Activated gamma-delta T cell treated with Interleukin-2 at 50 U/mL for 16 hours (primary cell): ENCODE measurements at regions not wholly inside any gene's neighbourhood (a gene's known extent, or its start where the extent isn't known, plus 50 kb on each side); places are given as distances from the start of the nearest gene placed in this dataset.
"Not testable (repeated sequence)": the region's sequence is repeated elsewhere in the genome, so short reads cannot be mapped to it uniquely, and the experiment has no call there.

Experiments used
- DNase-seq: peaks from one replicate; pipeline ENCODE4 v3.0.0-alpha.2; 2020

GRCh38 chrX:1140236-1140681, 72.2 kb downstream of the CRLF2 start:
- no peak for DNase-seq

- no peak for DNase-seq
Observed at GRCh38 chrX:1139185-1139500, 73.3 kb downstream of the CRLF2 start.

- no peak for DNase-seq
Observed at GRCh38 chrX:1138476-1139184, 73.8 kb downstream of the CRLF2 start.

GRCh38 chrX:1137531-1137930, 74.9 kb downstream of the CRLF2 start:
- no peak for DNase-seq

- not testable (repeated sequence) for DNase-seq
Observed at GRCh38 chrX:1136582-1136981, 75.9 kb downstream of the CRLF2 start.

- no peak for DNase-seq
Observed at GRCh38 chrX:1134976-1135375, 77.5 kb downstream of the CRLF2 start.

GRCh38 chrX:1134156-1134555, 78.3 kb downstream of the CRLF2 start:
- DNase-seq, result no peak

- no peak for DNase-seq
Observed at GRCh38 chrX:1126738-1127137, 85.7 kb downstream of the CRLF2 start.

GRCh38 chrX:1124531-1124930, 87.9 kb downstream of the CRLF2 start:
- no peak for DNase-seq

- DNase-seq, result not testable (repeated sequence)
Observed at GRCh38 chrX:1122851-1123250, 89.6 kb downstream of the CRLF2 start.

- DNase-seq, result no peak
Observed at GRCh38 chrX:1119275-1119674, 93.2 kb downstream of the CRLF2 start.

- DNase-seq, result no peak
Observed at GRCh38 chrX:1118572-1119199, 93.8 kb downstream of the CRLF2 start.

- not testable (repeated sequence) for DNase-seq
Observed at GRCh38 chrX:1115411-1115810, 97.0 kb downstream of the CRLF2 start.

- no peak for DNase-seq
Observed at GRCh38 chrX:1112321-1112720, 100.1 kb downstream of the CRLF2 start.

- no peak for DNase-seq
Observed at GRCh38 chrX:1111601-1112300, 100.7 kb downstream of the CRLF2 start.

- no peak for DNase-seq
Observed at GRCh38 chrX:1109580-1110119, 102.8 kb downstream of the CRLF2 start.

GRCh38 chrX:1108501-1109445, 103.7 kb downstream of the CRLF2 start:
- no peak for DNase-seq

GRCh38 chrX:1106478-1107210, 105.8 kb downstream of the CRLF2 start:
- DNase-seq, result no peak

GRCh38 chrX:1105671-1106419, 106.6 kb downstream of the CRLF2 start:
- DNase-seq, result no peak

GRCh38 chrX:1105031-1105430, 107.4 kb downstream of the CRLF2 start:
- not testable (repeated sequence) for DNase-seq

GRCh38 chrX:1103360-1103759, 109.1 kb downstream of the CRLF2 start:
- no peak for DNase-seq
